HG03139 (cell line): ENCODE measurements at regions not wholly inside any gene's neighbourhood (a gene's known extent, or its start where the extent isn't known, plus 50 kb on each side); places are given as distances from the start of the nearest gene placed in this dataset.

Experiments
- ATAC-seq: cut with Tn5 transposase; IDR thresholded peaks from one replicate; pipeline ENCODE4 v1.9.1; 2021; ENCODE audit not compliant: unreplicated experiment

- no peak for ATAC-seq
Observed at GRCh38 chr15:97838606-97839210, 121.8 kb upstream of the ARRDC4 start.

GRCh38 chr15:97840501-97840900 lies 120.0 kb upstream of the ARRDC4 start:
- no peak for ATAC-seq

- ATAC-seq, result no peak
Observed at GRCh38 chr15:97841558-97841957, 118.9 kb upstream of the ARRDC4 start.

GRCh38 chr15:97849183-97849582 lies 111.3 kb upstream of the ARRDC4 start:
- ATAC-seq, result no peak

- no peak for ATAC-seq
Observed at GRCh38 chr15:97858296-97858695, 102.2 kb upstream of the ARRDC4 start.

GRCh38 chr15:97861529-97862260 lies 98.8 kb upstream of the ARRDC4 start:
- no peak for ATAC-seq

GRCh38 chr15:97866959-97867358 lies 93.5 kb upstream of the ARRDC4 start:
- ATAC-seq, result no peak

- no peak for ATAC-seq
Observed at GRCh38 chr15:97867870-97868269, 92.6 kb upstream of the ARRDC4 start.

GRCh38 chr15:97868981-97869380 lies 91.5 kb upstream of the ARRDC4 start:
- ATAC-seq, result no peak

GRCh38 chr15:97870771-97871170 lies 89.7 kb upstream of the ARRDC4 start:
- ATAC-seq, result no peak

- ATAC-seq, result no peak
Observed at GRCh38 chr15:97874139-97874538, 86.4 kb upstream of the ARRDC4 start.

GRCh38 chr15:97875025-97875512 lies 85.4 kb upstream of the ARRDC4 start:
- ATAC-seq, result no peak

- no peak for ATAC-seq
Observed at GRCh38 chr15:97875513-97876280, 84.8 kb upstream of the ARRDC4 start.

- ATAC-seq, result no peak
Observed at GRCh38 chr15:97876281-97876675, 84.2 kb upstream of the ARRDC4 start.

- no peak for ATAC-seq
Observed at GRCh38 chr15:97881346-97881965, 79.0 kb upstream of the ARRDC4 start.

- ATAC-seq, result no peak
Observed at GRCh38 chr15:97884513-97885131, 75.9 kb upstream of the ARRDC4 start.

- ATAC-seq, result no peak
Observed at GRCh38 chr15:97890307-97890706, 70.2 kb upstream of the ARRDC4 start.

GRCh38 chr15:97892167-97892938 lies 68.2 kb upstream of the ARRDC4 start:
- ATAC-seq, result no peak

GRCh38 chr15:97893967-97894366 lies 66.5 kb upstream of the ARRDC4 start:
- ATAC-seq, result no peak

- no peak for ATAC-seq
Observed at GRCh38 chr15:97899981-97900380, 60.5 kb upstream of the ARRDC4 start.
